Muscle of arm (tissue), 1 donor: ENCODE measurements at regions not wholly inside any gene's neighbourhood (a gene's known extent, or its start where the extent isn't known, plus 50 kb on each side); places are given as distances from the start of the nearest gene placed in this dataset.

Experiments used
- DNase-seq: peaks from one replicate; pipeline ENCODE4 v3.0.0-alpha.2; 2013

GRCh38 chr12:4858386-4858785 lies 51.3 kb upstream of the KCNA1 start:
- DNase-seq: no peak

GRCh38 chr12:4859478-4860210 lies 50.1 kb upstream of the KCNA1 start:
- DNase-seq: no peak
